ENCODE measurements at regions not wholly inside any gene's neighbourhood (a gene's known extent, or its start where the extent isn't known, plus 50 kb on each side); places are given as distances from the start of the nearest gene placed in this dataset.

GRCh38 chr4:155564086-155564485, 102.6 kb upstream of the GUCY1A1 start:
- no peak for TF ChIP-seq CTCF (IDR thresholded peaks at IDR 0.05)
- CTCF ChIA-PET, result interaction anchor here (0.6 kb wide), 1 partner anchor 652 kb away, joined by 3 read pairs; no protein-coding TSS in a partner anchor
- DNase-seq (no peak), ATAC-seq (no peak)
- Mint-ChIP-seq H3K36me3 (ENCODE audit: low read depth) (no peaks in the 10 kb centered on the region), H3K27ac (no peak overlapping the region), H3K4me1 (ENCODE audit: low read depth) (no peaks in the 10 kb centered on the region), H3K4me3 (no peak overlapping the region), H3K9me3 (no peaks in the 10 kb centered on the region), H3K27me3 (peaks cover 5% of the 10 kb centered on the region)
- intact Hi-C loops (cut with micrococcal nuclease), result no loop called here
- POLR2A ChIA-PET, result no interaction called here

- DNase-seq (no peak), ATAC-seq (no peak)
- POLR2A ChIA-PET, result no interaction called here
- Mint-ChIP-seq H3K9me3 (no peaks in the 10 kb centered on the region), H3K4me3 (no peak overlapping the region), H3K27me3 (peaks cover 4% of the 10 kb centered on the region), H3K4me1 (ENCODE audit: low read depth) (no peaks in the 10 kb centered on the region), H3K36me3 (ENCODE audit: low read depth) (no peaks in the 10 kb centered on the region), H3K27ac (no peak overlapping the region)
- CTCF ChIA-PET, result no interaction called here
- intact Hi-C loops (cut with micrococcal nuclease), result no loop called here
- no peak for TF ChIP-seq CTCF (IDR thresholded peaks at IDR 0.05)
Observed at GRCh38 chr4:155559915-155560314, 106.7 kb upstream of the GUCY1A1 start.

GRCh38 chr4:155552180-155552579, 114.5 kb upstream of the GUCY1A1 start:
- intact Hi-C loops (cut with micrococcal nuclease), result no loop called here
- no peak for TF ChIP-seq CTCF (IDR thresholded peaks at IDR 0.05)
- Mint-ChIP-seq H3K4me1 (ENCODE audit: low read depth) (no peaks in the 10 kb centered on the region), H3K36me3 (ENCODE audit: low read depth) (no peaks in the 10 kb centered on the region), H3K27ac (no peak overlapping the region), H3K27me3 (no peaks in the 10 kb centered on the region), H3K9me3 (peaks cover 4% of the 10 kb centered on the region), H3K4me3 (no peak overlapping the region)
- ChIA-PET CTCF (no interaction called here), POLR2A (no interaction called here)
- ATAC-seq (no peak), DNase-seq (no peak)

- H3K27ac Mint-ChIP-seq, result no peak overlapping the region
- H3K4me3 Mint-ChIP-seq, result no peak overlapping the region
- DNase-seq, result no peak
- intact Hi-C loops (cut with micrococcal nuclease), result no loop called here
- no peak for TF ChIP-seq CTCF (IDR thresholded peaks at IDR 0.05)
- H3K36me3 Mint-ChIP-seq (ENCODE audit: low read depth), result no peaks in the 10 kb centered on the region
- ChIA-PET POLR2A (no interaction called here), CTCF (no interaction called here)
- H3K4me1 Mint-ChIP-seq (ENCODE audit: low read depth), result no peaks in the 10 kb centered on the region
- H3K27me3 Mint-ChIP-seq, result no peaks in the 10 kb centered on the region
- no peak for ATAC-seq
- peaks cover 3% of the 10 kb centered on the region for H3K9me3 Mint-ChIP-seq
Observed at GRCh38 chr4:155548173-155548572, 118.5 kb upstream of the GUCY1A1 start.

GRCh38 chr4:155546451-155546850, 120.2 kb upstream of the GUCY1A1 start:
- H3K9me3 Mint-ChIP-seq, result no peaks in the 10 kb centered on the region
- ChIA-PET CTCF (no interaction called here), POLR2A (no interaction called here)
- no peak overlapping the region for H3K27ac Mint-ChIP-seq
- no peaks in the 10 kb centered on the region for H3K36me3 Mint-ChIP-seq (ENCODE audit: low read depth)
- no peak for ATAC-seq
- H3K4me1 Mint-ChIP-seq (ENCODE audit: low read depth), result no peaks in the 10 kb centered on the region
- DNase-seq, result no peak
- TF ChIP-seq CTCF (IDR thresholded peaks at IDR 0.05), result no peak
- no peak overlapping the region for H3K4me3 Mint-ChIP-seq
- no peaks in the 10 kb centered on the region for H3K27me3 Mint-ChIP-seq
- intact Hi-C loops (cut with micrococcal nuclease), result no loop called here
